Fibroblast of mammary gland (primary cell): ENCODE measurements at regions not wholly inside any gene's neighbourhood (a gene's known extent, or its start where the extent isn't known, plus 50 kb on each side); places are given as distances from the start of the nearest gene placed in this dataset.

ENCODE experiments used
- DNase-seq: peaks from one replicate; pipeline ENCODE4 v3.0.0-alpha.2; 2010; ENCODE audit warnings: low read depth
- H3K4me3 ChIP-seq: 2 replicates; pipeline ENCODE4 v1.5.1; 2011; ENCODE audit warnings: low read depth, mild to moderate bottlenecking, low read length, moderate library complexity; ENCODE audit not compliant: control insufficient read depth
- TF ChIP-seq, protein P1 (sequence below): conservative IDR thresholded peaks from 2 replicates; pipeline ENCODE4 v1.5.1; 2011; ENCODE audit warnings: low read depth, low read length, inconsistent platforms; ENCODE audit not compliant: control insufficient read depth, insufficient read depth

GRCh38 chr16:82506692-82507670, 119.8 kb upstream of the CDH13 start:
- no peak overlapping the region for H3K4me3 ChIP-seq
- TF ChIP-seq, protein P1, sequence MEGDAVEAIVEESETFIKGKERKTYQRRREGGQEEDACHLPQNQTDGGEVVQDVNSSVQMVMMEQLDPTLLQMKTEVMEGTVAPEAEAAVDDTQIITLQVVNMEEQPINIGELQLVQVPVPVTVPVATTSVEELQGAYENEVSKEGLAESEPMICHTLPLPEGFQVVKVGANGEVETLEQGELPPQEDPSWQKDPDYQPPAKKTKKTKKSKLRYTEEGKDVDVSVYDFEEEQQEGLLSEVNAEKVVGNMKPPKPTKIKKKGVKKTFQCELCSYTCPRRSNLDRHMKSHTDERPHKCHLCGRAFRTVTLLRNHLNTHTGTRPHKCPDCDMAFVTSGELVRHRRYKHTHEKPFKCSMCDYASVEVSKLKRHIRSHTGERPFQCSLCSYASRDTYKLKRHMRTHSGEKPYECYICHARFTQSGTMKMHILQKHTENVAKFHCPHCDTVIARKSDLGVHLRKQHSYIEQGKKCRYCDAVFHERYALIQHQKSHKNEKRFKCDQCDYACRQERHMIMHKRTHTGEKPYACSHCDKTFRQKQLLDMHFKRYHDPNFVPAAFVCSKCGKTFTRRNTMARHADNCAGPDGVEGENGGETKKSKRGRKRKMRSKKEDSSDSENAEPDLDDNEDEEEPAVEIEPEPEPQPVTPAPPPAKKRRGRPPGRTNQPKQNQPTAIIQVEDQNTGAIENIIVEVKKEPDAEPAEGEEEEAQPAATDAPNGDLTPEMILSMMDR: no peak
- no peak for DNase-seq

GRCh38 chr16:82504836-82505235, 121.9 kb upstream of the CDH13 start:
- TF ChIP-seq, protein P1: no peak
- no peak overlapping the region for H3K4me3 ChIP-seq
- DNase-seq: no peak

DNA sequence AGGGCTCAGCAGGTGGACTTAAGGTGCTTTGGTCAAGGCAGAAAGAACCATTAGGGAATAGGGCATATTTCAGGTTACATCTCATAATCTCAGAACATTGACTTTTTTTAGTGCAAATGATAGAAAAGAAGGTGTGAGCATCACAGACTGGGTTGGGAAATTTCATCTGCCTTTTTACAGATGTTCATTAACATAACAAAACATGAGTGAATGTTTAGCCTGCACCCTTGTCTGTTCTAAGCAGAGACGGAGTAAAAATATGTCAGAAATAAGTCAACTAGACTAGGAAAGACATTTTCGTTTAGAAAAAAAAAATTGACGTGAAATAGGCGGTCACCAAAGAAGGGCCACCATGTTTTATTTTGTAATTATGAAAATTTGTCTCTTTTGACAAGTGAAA, 127.5 kb upstream of the CDH13 start:
- no peak for DNase-seq
- H3K4me3 ChIP-seq: no peak overlapping the region
- TF ChIP-seq, protein P1: no peak

GRCh38 chr16:82497139-82497538, 129.6 kb upstream of the CDH13 start:
- no peak for DNase-seq
- TF ChIP-seq, protein P1: no peak
- no peak overlapping the region for H3K4me3 ChIP-seq

- no peak overlapping the region for H3K4me3 ChIP-seq
- TF ChIP-seq, protein P1: no peak
- DNase-seq: no peak
Observed at GRCh38 chr16:82488460-82488859, 138.3 kb upstream of the CDH13 start.

GRCh38 chr16:82481455-82481854, 145.3 kb upstream of the CDH13 start:
- H3K4me3 ChIP-seq: no peak overlapping the region
- TF ChIP-seq, protein P1: no peak
- DNase-seq: peak; percentile 9
